A673 (cell line): ENCODE measurements at regions not wholly inside any gene's neighbourhood (a gene's known extent, or its start where the extent isn't known, plus 50 kb on each side); places are given as distances from the start of the nearest gene placed in this dataset.
A peak's percentile ranks its signal among the peaks of the same experiment; 100 is the strongest.
"Not testable (repeated sequence)": the region's sequence is repeated elsewhere in the genome, so short reads cannot be mapped to it uniquely, and the experiment has no call there.

Experiments
- BruUV-seq: library from RNA; stranded (reverse); fragments of 400-500 nt; replicated peaks from 2 replicates; lab custom pipeline; 2021; lab: Mats Ljungman, UMichigan
- CTCF ChIA-PET: fragments of 300-600 bp; sonication (Branson Sonifier 250); formaldehyde crosslinking; loops from one replicate; lab custom pipeline; 2022; ENCODE audit warnings: antibody characterized with exemption; lab: Charles Lee
- POLR2A ChIA-PET: fragments of 300-600 bp; sonication (Branson Sonifier 250); formaldehyde crosslinking; loops from one replicate; lab custom pipeline; 2022; ENCODE audit warnings: antibody characterized with exemption; ENCODE audit not compliant: low non-redundant PET; lab: Charles Lee
- DNase-seq: peaks from one replicate; pipeline ENCODE4 v3.0.0-alpha.2; 2015; ENCODE audit warnings: low spot score
- H3K27ac ChIP-seq: fragments of 200-600 bp; sonication (generic); 2 replicates; pipeline ENCODE4 v1.5.1; 2016; ENCODE audit warnings: mixed run types, low read depth, mild to moderate bottlenecking, mixed read lengths, antibody characterized with exemption, low read length; ENCODE audit not compliant: poor library complexity, severe bottlenecking
- H3K27me3 ChIP-seq: fragments of 200-600 bp; sonication (generic); replicated peaks from 2 replicates; pipeline ENCODE4 v1.6.1; 2017; ENCODE audit warnings: mixed run types, low read depth, mild to moderate bottlenecking, mixed read lengths, antibody characterized with exemption, low read length; ENCODE audit not compliant: insufficient read depth, poor library complexity
- H3K36me3 ChIP-seq: fragments of 200-600 bp; sonication (generic); 2 replicates; pipeline ENCODE4 v1.6.1; 2016; ENCODE audit warnings: mixed run types, mild to moderate bottlenecking, mixed read lengths, antibody characterized with exemption, low read length; ENCODE audit not compliant: insufficient read depth, poor library complexity, severe bottlenecking
- H3K4me1 ChIP-seq: fragments of 200-600 bp; sonication (generic); 2 replicates; pipeline ENCODE4 v1.6.1; 2017; ENCODE audit warnings: mixed run types, mild to moderate bottlenecking, mixed read lengths, antibody characterized with exemption, low read length; ENCODE audit not compliant: insufficient read depth, poor library complexity, severe bottlenecking
- H3K4me3 ChIP-seq: fragments of 200-600 bp; sonication (generic); 2 replicates; pipeline ENCODE4 v1.5.1; 2016; ENCODE audit warnings: low read depth, mixed run types, mild to moderate bottlenecking, mixed read lengths, low read length; ENCODE audit not compliant: poor library complexity, severe bottlenecking
- H3K9me3 ChIP-seq: fragments of 200-600 bp; sonication (generic); 2 replicates; pipeline ENCODE4 v1.6.1; 2016; ENCODE audit warnings: mixed run types, low read depth, mild to moderate bottlenecking, mixed read lengths, antibody characterized with exemption, low read length; ENCODE audit not compliant: poor library complexity, severe bottlenecking
- CTCF ChIP-seq: fragments of 300-800, 200-600 bp; sonication (generic); conservative IDR thresholded peaks from 2 replicates; pipeline ENCODE4 v1.5.1; 2017; ENCODE audit warnings: low read depth, mild to moderate bottlenecking, antibody characterized with exemption, low read length, moderate library complexity, mixed read lengths
- EZH2 ChIP-seq: fragments of 200-600 bp; sonication (generic); IDR thresholded peaks from 2 replicates; pipeline ENCODE4 v1.6.1; 2017; ENCODE audit warnings: borderline replicate concordance, low read depth, mild to moderate bottlenecking, mixed read lengths, antibody characterized with exemption, low read length; ENCODE audit not compliant: poor library complexity, severe bottlenecking
- intact Hi-C: fragments of 100-400 bp; cut with micrococcal nuclease; formaldehyde crosslinking; loops from one replicate; pipeline ENCODE4 v1.10.0; 2022; ENCODE audit not compliant: unreplicated experiment

- Histone ChIP-seq H3K4me3 (no peak overlapping the region), H3K27ac (no peak overlapping the region), H3K4me1 (no peaks in the 10 kb centered on the region), H3K36me3 (no peaks in the 10 kb centered on the region), H3K9me3 (no peaks in the 10 kb centered on the region), H3K27me3 (no peaks in the 10 kb centered on the region)
- intact Hi-C loops, result loop anchor here (2.0 to 10.0 kb wide), 3 partner anchors 253 to 1185 kb away; no protein-coding TSS in a partner anchor
- BruUV-seq, result no TSS peak
- ChIA-PET POLR2A (no interaction called here), CTCF (interaction anchor here (1.0 to 1.4 kb wide), 2 partner anchors 175 to 403 kb away, joined by 3 to 4 read pairs; no protein-coding TSS in a partner anchor)
- TF ChIP-seq CTCF, result peak; percentile 28
- no peak for TF ChIP-seq EZH2
- no peak for DNase-seq
Observed at GRCh38 chrX:109889289-109890006, 113.5 kb upstream of the TMEM164 start.

- no peaks in the 10 kb centered on the region for H3K9me3 ChIP-seq
- H3K27ac ChIP-seq, result no peak overlapping the region
- POLR2A ChIA-PET, result no interaction called here
- CTCF ChIA-PET, result interaction anchor here (0.5 to 1.7 kb wide), 8 partner anchors 11 to 405 kb away, joined by 3 to 12 read pairs (median 8); partner anchors contain the start of gene NXT2
- no peaks in the 10 kb centered on the region for H3K27me3 ChIP-seq
- no peak overlapping the region for H3K4me3 ChIP-seq
- BruUV-seq, result no TSS peak
- intact Hi-C loops, result loop anchor here (2.0 kb wide), 2 partner anchors 253 to 405 kb away; no protein-coding TSS in a partner anchor
- no peaks in the 10 kb centered on the region for H3K4me1 ChIP-seq
- no peak for DNase-seq
- no peaks in the 10 kb centered on the region for H3K36me3 ChIP-seq
- no peak for TF ChIP-seq EZH2
- no peak for TF ChIP-seq CTCF
Observed at GRCh38 chrX:109890300-109890699, 112.6 kb upstream of the TMEM164 start.

- ChIA-PET CTCF (interaction anchor here (0.5 to 1.7 kb wide), 11 partner anchors 12 to 522 kb away, joined by 3 to 12 read pairs (median 4); partner anchors contain the start of gene NXT2), POLR2A (no interaction called here)
- no peaks in the 10 kb centered on the region for H3K27me3 ChIP-seq
- BruUV-seq, result no TSS peak
- H3K4me1 ChIP-seq, result no peaks in the 10 kb centered on the region
- no peaks in the 10 kb centered on the region for H3K36me3 ChIP-seq
- intact Hi-C loops, result loop anchor here (2.0 kb wide), 2 partner anchors 254 to 406 kb away; no protein-coding TSS in a partner anchor
- H3K4me3 ChIP-seq, result no peak overlapping the region
- TF ChIP-seq CTCF (peak; percentile 92), EZH2 (no peak)
- peak; percentile 77 for DNase-seq
- H3K27ac ChIP-seq, result no peak overlapping the region
- H3K9me3 ChIP-seq, result no peaks in the 10 kb centered on the region
Observed at GRCh38 chrX:109890910-109891502, 111.9 kb upstream of the TMEM164 start.

- H3K27ac ChIP-seq, DNase-seq, H3K27me3 ChIP-seq, intact Hi-C loops, H3K4me1 ChIP-seq, POLR2A ChIA-PET, H3K4me3 ChIP-seq, H3K36me3 ChIP-seq, BruUV-seq, H3K9me3 ChIP-seq: not testable (repeated sequence)
- CTCF ChIA-PET, result interaction anchor here (0.6 kb wide), 1 partner anchor 86 kb away, joined by 5 read pairs; no protein-coding TSS in a partner anchor
Observed at GRCh38 chrX:109896024-109896423, 106.9 kb upstream of the TMEM164 start.
